B cell (primary cell): ENCODE measurements at regions not wholly inside any gene's neighbourhood (a gene's known extent, or its start where the extent isn't known, plus 50 kb on each side); places are given as distances from the start of the nearest gene placed in this dataset.

Experiments
- ATAC-seq: fragments of 200-7000 bp; cut with Tn5 transposase; one replicate; pipeline ENCODE4 v1.10.0; 2021; ENCODE audit warnings: low read depth, mild to moderate bottlenecking, moderate number of reproducible peaks, moderate library complexity
- CTCF ChIA-PET: fragments of 350-600 bp; sonication (Branson Sonifier 250); formaldehyde crosslinking; loops from one replicate; lab custom pipeline; 2021; ENCODE audit warnings: antibody characterized with exemption, inconsistent platforms; lab: Charles Lee
- POLR2A ChIA-PET: fragments of 350-600 bp; sonication (Branson Sonifier 250); formaldehyde crosslinking; loops from one replicate; lab custom pipeline; 2021; ENCODE audit warnings: antibody characterized with exemption; lab: Charles Lee
- DNase-seq: peaks from one replicate; pipeline ENCODE4 v3.0.0; 2013
- H2AFZ ChIP-seq: 2 replicates; pipeline ENCODE4 v1.6.1; 2012; ENCODE audit warnings: mild to moderate bottlenecking, low read depth, low read length; ENCODE audit not compliant: insufficient read depth, poor library complexity, severe bottlenecking
- H3K27ac ChIP-seq, 2 donors: 1 replicate in 1 of 2; 2 replicates in 1 of 2; pipeline ENCODE4 v1.5.1; 2012 to 2013; ENCODE audit warnings: low read length in 2 of 2, mild to moderate bottlenecking in 2 of 2, moderate library complexity in 1 of 2
- H3K27me3 ChIP-seq, 4 experiments: fragments of 200-600 bp in 1 of 4; sonication (generic) in 1 of 4; replicated peaks in 1 of 4; 1 replicate in 2 of 4; 2 replicates in 2 of 4; pipeline versions ENCODE4 v1.6.1 to v1.7.0; 2013 to 2016; ENCODE audit warnings: low read length in 3 of 4, mild to moderate bottlenecking in 2 of 4, mixed read lengths in 1 of 4, moderate library complexity in 1 of 4; ENCODE audit not compliant: insufficient read depth in 4 of 4, control insufficient read depth in 3 of 4; ENCODE audit errors: control extremely low read depth in 1 of 4
- H3K36me3 ChIP-seq, 2 experiments: replicated peaks in 1 of 2; 1 replicate in 1 of 2; 2 replicates in 1 of 2; pipeline versions ENCODE4 v1.6.1 to v1.7.1; 2013; ENCODE audit warnings: low read length in 1 of 2; ENCODE audit not compliant: insufficient read depth in 2 of 2, control insufficient read depth in 1 of 2; ENCODE audit errors: control extremely low read depth in 1 of 2, extremely low read depth in 1 of 2
- H3K4me1 ChIP-seq, 2 donors: fragments of 200-600 bp in 1 of 2; sonication (generic) in 1 of 2; 1 replicate in 1 of 2; 2 replicates in 1 of 2; pipeline versions ENCODE4 v1.5.1 to v1.6.1; 2013 to 2017; ENCODE audit warnings: low read length in 2 of 2; ENCODE audit not compliant: control insufficient read depth in 2 of 2, insufficient read depth in 2 of 2
- H3K4me2 ChIP-seq: replicated peaks from 2 replicates; pipeline ENCODE3; 2012; ENCODE audit warnings: mild to moderate bottlenecking, low read depth, low read length; ENCODE audit not compliant: poor library complexity, severe bottlenecking
- H3K4me3 ChIP-seq, 5 experiments: fragments of 200-600 bp in 1 of 5; sonication (generic) in 1 of 5; 1 replicate in 3 of 5; 2 replicates in 2 of 5; pipeline versions ENCODE4 v1.5.1 to v1.7.0; 2011 to 2016; ENCODE audit warnings: low read length in 4 of 5, mild to moderate bottlenecking in 4 of 5, low read depth in 2 of 5, control low read depth in 1 of 5, moderate library complexity in 1 of 5; ENCODE audit not compliant: insufficient read depth in 1 of 5; ENCODE audit errors: control extremely low read depth in 1 of 5, extremely low read depth in 1 of 5
- H3K79me2 ChIP-seq: fragments of 200-600 bp; sonication (generic); one replicate; pipeline ENCODE4 v1.6.0; 2016; ENCODE audit warnings: low read length; ENCODE audit not compliant: control insufficient read depth, insufficient read depth
- H3K9ac ChIP-seq: fragments of 200-600 bp; sonication (generic); 2 replicates; pipeline ENCODE4 v1.6.1; 2017; ENCODE audit warnings: mild to moderate bottlenecking, low read length, moderate library complexity
- H3K9me3 ChIP-seq, 3 donors: one replicate each; pipeline versions ENCODE4 v1.6.1 to v1.7.1; 2013; ENCODE audit warnings: low read length in 2 of 3; ENCODE audit not compliant: control insufficient read depth in 2 of 3, insufficient read depth in 1 of 3; ENCODE audit errors: control extremely low read depth in 1 of 3
- H4K20me1 ChIP-seq: 2 replicates; pipeline ENCODE4 v1.6.0; 2012; ENCODE audit warnings: mild to moderate bottlenecking, low read length; ENCODE audit not compliant: insufficient read depth, control insufficient read depth, poor library complexity, severe bottlenecking
- H3K27ac Mint-ChIP-seq: one replicate; pipeline ENCODE4 v1.8.0; 2021; ENCODE audit warnings: mixed read lengths
- H3K27me3 Mint-ChIP-seq: one replicate; pipeline ENCODE4 v1.8.0; 2021; ENCODE audit warnings: mixed read lengths
- H3K4me1 Mint-ChIP-seq: one replicate; pipeline ENCODE4 v1.8.0; 2021; ENCODE audit warnings: mixed read lengths
- H3K4me3 Mint-ChIP-seq: one replicate; pipeline ENCODE4 v1.8.0; 2021; ENCODE audit warnings: mixed read lengths
- H3K9me3 Mint-ChIP-seq: one replicate; pipeline ENCODE4 v1.8.0; 2022; ENCODE audit warnings: mixed read lengths; ENCODE audit not compliant: insufficient read depth
- EZH2 ChIP-seq: IDR thresholded peaks from 2 replicates; pipeline ENCODE4 v1.6.1; 2012; ENCODE audit warnings: borderline replicate concordance, low read depth, mild to moderate bottlenecking, moderate library complexity, low read length; ENCODE audit not compliant: insufficient read depth, poor library complexity, severe bottlenecking
- WGBS: methylation state at CpG from one replicate; pipeline ENCODE4 v1.1.5; 2013; ENCODE audit warnings: missing lambda C conversion rate; ENCODE audit not compliant: insufficient coverage; 5-methylcytosine and 5-hydroxymethylcytosine counted together
- intact Hi-C: fragments of 100-400 bp; cut with micrococcal nuclease; formaldehyde crosslinking; loops from one replicate; pipeline ENCODE4 v1.10.0; 2022
- TF ChIP-seq, protein P1 (sequence below): fragments of 200-600 bp; IDR thresholded peaks from one replicate; pipeline ENCODE4 v1.8.0; 2022; ENCODE audit warnings: antibody characterized with exemption, mild to moderate bottlenecking

DNA sequence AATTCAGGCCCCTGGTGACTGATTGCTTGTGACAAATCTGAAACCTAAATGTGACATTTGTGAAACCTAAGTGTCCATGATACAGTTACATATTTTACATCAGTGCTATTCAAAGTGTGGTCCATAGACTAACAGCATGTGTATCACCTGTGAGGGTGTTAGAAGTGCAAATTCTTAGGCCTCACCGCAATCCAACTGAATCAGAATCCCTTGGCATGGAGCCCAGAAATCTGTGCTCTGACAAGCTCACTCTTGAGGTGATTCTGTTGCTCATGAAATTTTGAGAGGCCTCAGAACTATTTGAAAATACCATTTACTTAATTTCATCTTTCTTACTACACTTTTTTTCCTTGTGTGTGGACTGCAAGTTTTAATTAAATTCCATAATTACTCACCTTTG lies 587.9 kb downstream of the ADGRL2 start:
- H3K27me3 Mint-ChIP-seq = no peaks in the 10 kb centered on the region
- no peak overlapping the region for H3K4me3 Mint-ChIP-seq
- TF ChIP-seq EZH2 = no peak
- TF ChIP-seq, protein P1, sequence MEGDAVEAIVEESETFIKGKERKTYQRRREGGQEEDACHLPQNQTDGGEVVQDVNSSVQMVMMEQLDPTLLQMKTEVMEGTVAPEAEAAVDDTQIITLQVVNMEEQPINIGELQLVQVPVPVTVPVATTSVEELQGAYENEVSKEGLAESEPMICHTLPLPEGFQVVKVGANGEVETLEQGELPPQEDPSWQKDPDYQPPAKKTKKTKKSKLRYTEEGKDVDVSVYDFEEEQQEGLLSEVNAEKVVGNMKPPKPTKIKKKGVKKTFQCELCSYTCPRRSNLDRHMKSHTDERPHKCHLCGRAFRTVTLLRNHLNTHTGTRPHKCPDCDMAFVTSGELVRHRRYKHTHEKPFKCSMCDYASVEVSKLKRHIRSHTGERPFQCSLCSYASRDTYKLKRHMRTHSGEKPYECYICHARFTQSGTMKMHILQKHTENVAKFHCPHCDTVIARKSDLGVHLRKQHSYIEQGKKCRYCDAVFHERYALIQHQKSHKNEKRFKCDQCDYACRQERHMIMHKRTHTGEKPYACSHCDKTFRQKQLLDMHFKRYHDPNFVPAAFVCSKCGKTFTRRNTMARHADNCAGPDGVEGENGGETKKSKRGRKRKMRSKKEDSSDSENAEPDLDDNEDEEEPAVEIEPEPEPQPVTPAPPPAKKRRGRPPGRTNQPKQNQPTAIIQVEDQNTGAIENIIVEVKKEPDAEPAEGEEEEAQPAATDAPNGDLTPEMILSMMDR = no peak
- no peak overlapping the region for H3K27ac Mint-ChIP-seq
- no peaks in the 10 kb centered on the region for H3K79me2 ChIP-seq
- H4K20me1 ChIP-seq = no peaks in the 10 kb centered on the region
- ATAC-seq = no peak
- no peaks in the 10 kb centered on the region for H3K4me1 ChIP-seq
- CTCF ChIA-PET = no interaction called here
- no peaks in the 10 kb centered on the region for H3K36me3 ChIP-seq
- H3K27ac ChIP-seq = no peak overlapping the region
- WGBS = no CpG with 5 or more reads among the region's 1 CpG
- intact Hi-C loops = no loop called here
- no peak for DNase-seq
- H2AFZ ChIP-seq = no peak overlapping the region
- H3K9me3 Mint-ChIP-seq = peaks cover 2% of the 10 kb centered on the region
- POLR2A ChIA-PET = no interaction called here
- no peaks in the 10 kb centered on the region for H3K27me3 ChIP-seq
- no peak overlapping the region for H3K4me3 ChIP-seq
- no peaks in the 10 kb centered on the region for H3K4me1 Mint-ChIP-seq
- no peak overlapping the region for H3K9ac ChIP-seq
- H3K9me3 ChIP-seq = no peaks in the 10 kb centered on the region
- no peak overlapping the region for H3K4me2 ChIP-seq

DNA sequence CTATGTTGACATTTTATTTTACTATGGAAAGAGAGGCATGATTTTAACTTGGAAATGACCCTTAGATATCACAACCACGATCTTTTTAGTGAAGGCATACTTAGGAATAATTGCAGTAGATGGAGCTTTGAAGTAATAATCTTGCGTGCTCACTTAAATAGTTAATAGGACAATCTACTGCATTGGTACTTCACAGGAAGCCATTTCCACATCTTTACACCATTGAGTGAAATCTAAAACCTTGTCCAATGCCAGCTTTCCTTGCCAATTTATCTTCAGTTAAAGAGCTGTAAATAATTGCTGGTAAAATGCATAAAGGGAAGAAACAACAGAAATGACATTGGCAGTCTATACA lies 586.3 kb downstream of the ADGRL2 start:
- H3K79me2 ChIP-seq = no peaks in the 10 kb centered on the region
- no peaks in the 10 kb centered on the region for H4K20me1 ChIP-seq
- no peak for ATAC-seq
- ChIA-PET POLR2A (no interaction called here), CTCF (no interaction called here)
- no peaks in the 10 kb centered on the region for H3K4me1 ChIP-seq
- no peak for DNase-seq
- no peak overlapping the region for H3K4me3 ChIP-seq
- no peaks in the 10 kb centered on the region for H3K27me3 ChIP-seq
- no peak for TF ChIP-seq EZH2
- TF ChIP-seq, protein P1 = no peak
- Mint-ChIP-seq H3K4me3 (no peak overlapping the region), H3K27me3 (no peaks in the 10 kb centered on the region), H3K4me1 (no peaks in the 10 kb centered on the region), H3K27ac (no peak overlapping the region), H3K9me3 (peaks cover 2% of the 10 kb centered on the region)
- intact Hi-C loops = no loop called here
- no peak overlapping the region for H2AFZ ChIP-seq
- no peaks in the 10 kb centered on the region for H3K9me3 ChIP-seq
- H3K9ac ChIP-seq = no peak overlapping the region
- H3K4me2 ChIP-seq = no peak overlapping the region
- no peak overlapping the region for H3K27ac ChIP-seq
- no CpG with 5 or more reads among the region's 2 CpGs for WGBS
- H3K36me3 ChIP-seq = no peaks in the 10 kb centered on the region
